H9 (cell line): ENCODE measurements at regions not wholly inside any gene's neighbourhood (a gene's known extent, or its start where the extent isn't known, plus 50 kb on each side); places are given as distances from the start of the nearest gene placed in this dataset.

ENCODE experiments used
- DNase-seq: peaks from one replicate; pipeline ENCODE4 v3.0.0-alpha.2; 2017
- H2AFZ ChIP-seq: one replicate; pipeline ENCODE4 v1.6.1; 2013; ENCODE audit warnings: mild to moderate bottlenecking, low read length, control low read depth, moderate library complexity
- H2AK5ac ChIP-seq: 2 replicates; pipeline ENCODE4 v1.6.1; 2013; ENCODE audit warnings: low read length, control low read depth, mixed read lengths; ENCODE audit not compliant: insufficient read length
- H2BK120ac ChIP-seq: one replicate; pipeline ENCODE4 v1.6.1; 2013; ENCODE audit warnings: low read depth, mild to moderate bottlenecking, low read length, control low read depth, inconsistent platforms; ENCODE audit not compliant: poor library complexity, severe bottlenecking
- H2BK12ac ChIP-seq: 2 replicates; pipeline ENCODE4 v1.6.1; 2013; ENCODE audit warnings: low read length, control low read depth, mixed read lengths, low read depth; ENCODE audit not compliant: insufficient read length
- H2BK15ac ChIP-seq: 2 replicates; pipeline ENCODE4 v1.6.1; 2013; ENCODE audit warnings: low read depth, low read length, control low read depth
- H2BK20ac ChIP-seq: one replicate; pipeline ENCODE4 v1.6.1; 2013; ENCODE audit warnings: low read depth, mild to moderate bottlenecking, low read length, control low read depth, inconsistent platforms; ENCODE audit not compliant: poor library complexity, severe bottlenecking
- H2BK5ac ChIP-seq: 2 replicates; pipeline ENCODE4 v1.6.1; 2013; ENCODE audit warnings: low read length, control low read depth, mixed read lengths; ENCODE audit not compliant: insufficient read length
- H3K14ac ChIP-seq: 2 replicates; pipeline ENCODE4 v1.6.1; 2013; ENCODE audit warnings: low read length, control low read depth; ENCODE audit not compliant: insufficient read depth
- H3K18ac ChIP-seq: 2 replicates; pipeline ENCODE4 v1.6.1; 2013; ENCODE audit warnings: low read depth, mild to moderate bottlenecking, mixed read lengths, low read length, control low read depth; ENCODE audit not compliant: insufficient read length
- H3K23ac ChIP-seq: 2 replicates; pipeline ENCODE4 v1.6.1; 2013; ENCODE audit warnings: low read length, control low read depth, mixed read lengths, low read depth; ENCODE audit not compliant: insufficient read length
- H3K23me2 ChIP-seq: 2 replicates; pipeline ENCODE4 v1.6.1; 2013; ENCODE audit warnings: low read depth, mild to moderate bottlenecking, mixed read lengths, low read length, control low read depth; ENCODE audit not compliant: insufficient read length, poor library complexity, severe bottlenecking
- H3K27ac ChIP-seq: 2 replicates; pipeline ENCODE4 v1.5.1; 2013; ENCODE audit warnings: low read length, control low read depth, mixed read lengths, low read depth; ENCODE audit not compliant: insufficient read length
- H3K27me3 ChIP-seq: 2 replicates; pipeline ENCODE4 v1.6.1; 2013; ENCODE audit warnings: low read length, control low read depth, inconsistent platforms; ENCODE audit not compliant: insufficient read depth
- H3K4ac ChIP-seq: 2 replicates; pipeline ENCODE4 v1.6.1; 2013; ENCODE audit warnings: low read depth, mild to moderate bottlenecking, control low read depth, inconsistent platforms, low read length, moderate library complexity
- H3K4me1 ChIP-seq: 2 replicates; pipeline ENCODE4 v1.6.1; 2013; ENCODE audit warnings: low read length, control low read depth, inconsistent platforms; ENCODE audit not compliant: insufficient read depth
- H3K4me2 ChIP-seq: 2 replicates; pipeline ENCODE4 v1.6.1; 2013; ENCODE audit warnings: low read length, control low read depth, mixed read lengths; ENCODE audit not compliant: insufficient read length, insufficient read depth
- H3K56ac ChIP-seq: 2 replicates; pipeline ENCODE4 v1.6.1; 2013; ENCODE audit warnings: low read depth, mild to moderate bottlenecking, mixed read lengths, low read length, control low read depth; ENCODE audit not compliant: insufficient read length
- H3K79me1 ChIP-seq: 2 replicates; pipeline ENCODE4 v1.6.1; 2013; ENCODE audit warnings: low read depth, mild to moderate bottlenecking, moderate library complexity, low read length, control low read depth, inconsistent platforms; ENCODE audit not compliant: insufficient read depth, poor library complexity, severe bottlenecking
- H3K79me2 ChIP-seq: 2 replicates; pipeline ENCODE4 v1.6.1; 2013; ENCODE audit warnings: low read length, control low read depth, inconsistent platforms; ENCODE audit not compliant: insufficient read depth
- H3K9ac ChIP-seq: 2 replicates; pipeline ENCODE4 v1.6.1; 2013; ENCODE audit warnings: low read length, control low read depth, mixed read lengths; ENCODE audit not compliant: insufficient read length; ENCODE audit errors: extremely low read depth
- H3K9me3 ChIP-seq: one replicate; pipeline ENCODE4 v1.6.1; 2013; ENCODE audit warnings: low read depth, low read length, inconsistent platforms; ENCODE audit not compliant: control insufficient read depth
- H3T11ph ChIP-seq: one replicate; pipeline ENCODE4 v1.6.1; 2013; ENCODE audit warnings: mild to moderate bottlenecking, low read length, control low read depth, inconsistent platforms
- H4K20me1 ChIP-seq: one replicate; pipeline ENCODE4 v1.6.1; 2013; ENCODE audit not compliant: control insufficient read depth, insufficient read length, insufficient read depth
- H4K5ac ChIP-seq: 2 replicates; pipeline ENCODE4 v1.6.1; 2013; ENCODE audit warnings: low read depth, mild to moderate bottlenecking, mixed read lengths, low read length, control low read depth; ENCODE audit not compliant: insufficient read length
- H4K8ac ChIP-seq: replicated peaks from 2 replicates; pipeline ENCODE4 v1.6.1; 2013; ENCODE audit warnings: low read length, control low read depth, mixed read lengths, low read depth; ENCODE audit not compliant: insufficient read length
- H4K91ac ChIP-seq: 2 replicates; pipeline ENCODE4 v1.6.1; 2013; ENCODE audit warnings: low read depth, mild to moderate bottlenecking, moderate library complexity, mixed read lengths, low read length, control low read depth; ENCODE audit not compliant: insufficient read length
- H3K27ac Mint-ChIP-seq, 3 experiments: 2 replicates in 2 of 3; 3 replicates in 1 of 3; pipeline ENCODE4 v1.8.0; 2020 to 2021; ENCODE audit warnings: mixed read lengths in 3 of 3, mild to moderate bottlenecking in 1 of 3, moderate library complexity in 1 of 3
- H3K27me3 Mint-ChIP-seq: 2 replicates; pipeline ENCODE4 v1.8.0; 2021; ENCODE audit warnings: low read depth, mild to moderate bottlenecking, moderate library complexity, mixed read lengths
- H3K36me3 Mint-ChIP-seq, 3 experiments: 2 replicates in 2 of 3; 3 replicates in 1 of 3; pipeline ENCODE4 v1.8.0; 2020 to 2021; ENCODE audit warnings: low read depth in 3 of 3, mixed read lengths in 3 of 3; ENCODE audit not compliant: insufficient read depth in 1 of 3
- H3K4me1 Mint-ChIP-seq, 2 experiments: 2 replicates each; pipeline ENCODE4 v1.8.0; 2020; ENCODE audit warnings: mixed read lengths in 2 of 2
- H3K4me3 Mint-ChIP-seq, 2 experiments: 2 replicates in 1 of 2; 3 replicates in 1 of 2; pipeline ENCODE4 v1.8.0; 2020 to 2021; ENCODE audit warnings: mild to moderate bottlenecking in 2 of 2, mixed read lengths in 2 of 2, moderate library complexity in 1 of 2
- H3K9me3 Mint-ChIP-seq, 2 experiments: 2 replicates in 1 of 2; 3 replicates in 1 of 2; pipeline ENCODE4 v1.8.0; 2020; ENCODE audit warnings: mild to moderate bottlenecking in 2 of 2, mixed read lengths in 2 of 2, moderate library complexity in 1 of 2
- CTCF ChIP-seq: fragments of 200-600 bp; sonication (generic); conservative IDR thresholded peaks from 3 replicates; pipeline ENCODE4 v1.8.0; 2021; ENCODE audit warnings: antibody characterized with exemption, mild to moderate bottlenecking
- WGBS: extraction: QIAGEN DNeasy Blood & Tissue Kit; methylation state at CpG from one replicate; pipeline ENCODE4 v1.1.7; 2013; ENCODE audit warnings: missing lambda C conversion rate, low lambda C conversion rate, mixed read lengths; ENCODE audit not compliant: insufficient read length; ENCODE audit errors: extremely low coverage; 5-methylcytosine and 5-hydroxymethylcytosine counted together

GRCh38 chr18:46289931-46290330, 185.7 kb downstream of the HAUS1 start:
- Mint-ChIP-seq H3K4me1 (peaks cover 5 to 19% of the 10 kb centered on the region in 2 experiments), H3K4me3 (no peak overlapping the region), H3K9me3 (no peaks in the 10 kb centered on the region), H3K36me3 (no peaks in the 10 kb centered on the region), H3K27ac (no peak overlapping the region), H3K27me3 (no peaks in the 10 kb centered on the region; the same call in 1 of the 2 replicates)
- TF ChIP-seq CTCF = no peak
- no peak overlapping the region for H2BK20ac ChIP-seq
- H4K5ac ChIP-seq = no peak overlapping the region
- H2AFZ ChIP-seq = no peak overlapping the region
- H3K23ac ChIP-seq = no peak overlapping the region
- H4K91ac ChIP-seq = no peak overlapping the region
- H3K27ac ChIP-seq = no peak overlapping the region
- H3K4me1 ChIP-seq = peaks cover 3% of the 10 kb centered on the region; the same call in 1 of the 2 replicates
- H3K9me3 ChIP-seq = no peaks in the 10 kb centered on the region
- no peaks in the 10 kb centered on the region for H3K23me2 ChIP-seq
- H3T11ph ChIP-seq = no peak overlapping the region
- H2AK5ac ChIP-seq = no peak overlapping the region
- no peak overlapping the region for H2BK15ac ChIP-seq
- no peak for DNase-seq
- no peaks in the 10 kb centered on the region for H3K79me1 ChIP-seq
- no peak overlapping the region for H3K14ac ChIP-seq
- no peak overlapping the region for H3K4ac ChIP-seq
- no peak overlapping the region for H2BK5ac ChIP-seq
- H3K4me2 ChIP-seq = no peak overlapping the region
- no peak overlapping the region for H2BK120ac ChIP-seq
- no peaks in the 10 kb centered on the region for H3K79me2 ChIP-seq
- no peak overlapping the region for H2BK12ac ChIP-seq
- H3K56ac ChIP-seq = no peak overlapping the region
- no peaks in the 10 kb centered on the region for H4K20me1 ChIP-seq
- no peaks in the 10 kb centered on the region for H3K27me3 ChIP-seq
- H3K18ac ChIP-seq = no peak overlapping the region
- no peak overlapping the region for H4K8ac ChIP-seq
- no peak overlapping the region for H3K9ac ChIP-seq
- no CpG with 5 or more reads among the region's 4 CpGs for WGBS
